Colonic mucosa (tissue), 4 donors: ENCODE measurements at regions not wholly inside any gene's neighbourhood (a gene's known extent, or its start where the extent isn't known, plus 50 kb on each side); places are given as distances from the start of the nearest gene placed in this dataset.

Experiments
- DNase-seq: peaks from one replicate; pipeline ENCODE4 v3.0.0-alpha.2; 2020
- H3K27ac ChIP-seq: fragments of 200-600 bp; one replicate; pipeline ENCODE4 v1.8.0; 2021
- H3K27me3 ChIP-seq: fragments of 200-600 bp; one replicate; pipeline ENCODE4 v1.8.0; 2021
- H3K36me3 ChIP-seq: fragments of 200-600 bp; one replicate; pipeline ENCODE4 v1.8.0; 2021
- H3K4me1 ChIP-seq: fragments of 200-600 bp; one replicate; pipeline ENCODE4 v1.8.0; 2021; ENCODE audit warnings: mild to moderate bottlenecking
- H3K4me3 ChIP-seq: fragments of 200-600 bp; one replicate; pipeline ENCODE4 v1.8.0; 2021
- H3K9ac ChIP-seq, 2 donors: one replicate each; pipeline ENCODE4 v1.7.0; 2013; ENCODE audit warnings: control low read depth in 2 of 2, low read depth in 2 of 2, low read length in 2 of 2
- H3K9me3 ChIP-seq: fragments of 200-600 bp; one replicate; pipeline ENCODE4 v1.8.0; 2021
- intact Hi-C: fragments of 100-400 bp; cut with DNase I; formaldehyde crosslinking; loops from one replicate; pipeline ENCODE4 v1.14.1; 2022
- TF ChIP-seq, protein P1 (sequence below): fragments of 200-600 bp; IDR thresholded peaks from one replicate; pipeline ENCODE4 v1.8.0; 2022; ENCODE audit warnings: antibody characterized with exemption, mild to moderate bottlenecking
- donor health status: healthy.
- donor health status: DM: no; HTN: no; CAD: no.
- donor health status: DM: no; HTN: no; CAD: no.

DNA sequence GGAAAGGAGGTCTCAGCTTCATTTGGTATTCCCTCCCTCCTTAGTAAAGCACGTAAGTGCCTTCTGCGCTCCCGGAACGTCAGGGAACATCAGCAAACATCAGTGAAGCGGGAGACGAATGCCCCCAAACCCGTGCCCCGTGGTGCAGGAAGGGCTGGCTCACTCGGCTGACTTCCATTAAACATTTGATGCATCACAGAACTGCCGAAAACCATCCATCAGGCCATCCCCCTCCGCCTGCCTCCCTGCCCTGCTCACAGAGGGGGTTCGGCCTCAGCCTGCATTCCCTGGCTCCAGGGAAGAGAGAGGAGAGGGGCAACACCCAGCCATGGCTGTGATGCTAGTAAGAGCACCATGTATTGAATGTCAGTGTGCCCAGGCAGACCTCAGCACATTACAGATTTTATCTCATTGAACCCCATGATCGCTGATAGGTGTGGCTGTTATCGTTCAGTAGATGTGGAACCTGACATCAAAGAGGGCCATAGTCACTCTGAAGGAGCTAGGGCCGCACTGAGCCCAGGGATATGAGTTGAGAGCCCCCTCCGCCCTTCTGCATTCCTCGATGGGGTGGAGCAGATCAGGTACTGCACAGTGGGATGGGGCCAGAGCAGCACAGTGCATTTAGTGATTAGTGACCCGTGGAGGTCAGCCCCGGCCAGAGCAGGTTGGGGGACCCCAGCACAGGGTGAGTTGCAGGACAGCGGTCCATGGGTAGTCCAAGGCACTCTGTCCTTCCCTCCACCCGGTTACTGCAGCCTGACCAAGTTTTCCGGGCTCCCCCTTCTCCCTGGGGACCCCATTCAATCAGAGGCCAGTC lies 146.4 kb downstream of the RPS24 start:
- no peaks in the 10 kb centered on the region for H3K27me3 ChIP-seq
- no peak for DNase-seq
- intact Hi-C loops, result no loop called here
- H3K9ac ChIP-seq, result no peak overlapping the region
- no peaks in the 10 kb centered on the region for H3K4me1 ChIP-seq
- no peak overlapping the region for H3K4me3 ChIP-seq
- no peaks in the 10 kb centered on the region for H3K36me3 ChIP-seq
- H3K27ac ChIP-seq, result no peak overlapping the region
- H3K9me3 ChIP-seq, result no peaks in the 10 kb centered on the region
- TF ChIP-seq, protein P1, sequence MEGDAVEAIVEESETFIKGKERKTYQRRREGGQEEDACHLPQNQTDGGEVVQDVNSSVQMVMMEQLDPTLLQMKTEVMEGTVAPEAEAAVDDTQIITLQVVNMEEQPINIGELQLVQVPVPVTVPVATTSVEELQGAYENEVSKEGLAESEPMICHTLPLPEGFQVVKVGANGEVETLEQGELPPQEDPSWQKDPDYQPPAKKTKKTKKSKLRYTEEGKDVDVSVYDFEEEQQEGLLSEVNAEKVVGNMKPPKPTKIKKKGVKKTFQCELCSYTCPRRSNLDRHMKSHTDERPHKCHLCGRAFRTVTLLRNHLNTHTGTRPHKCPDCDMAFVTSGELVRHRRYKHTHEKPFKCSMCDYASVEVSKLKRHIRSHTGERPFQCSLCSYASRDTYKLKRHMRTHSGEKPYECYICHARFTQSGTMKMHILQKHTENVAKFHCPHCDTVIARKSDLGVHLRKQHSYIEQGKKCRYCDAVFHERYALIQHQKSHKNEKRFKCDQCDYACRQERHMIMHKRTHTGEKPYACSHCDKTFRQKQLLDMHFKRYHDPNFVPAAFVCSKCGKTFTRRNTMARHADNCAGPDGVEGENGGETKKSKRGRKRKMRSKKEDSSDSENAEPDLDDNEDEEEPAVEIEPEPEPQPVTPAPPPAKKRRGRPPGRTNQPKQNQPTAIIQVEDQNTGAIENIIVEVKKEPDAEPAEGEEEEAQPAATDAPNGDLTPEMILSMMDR, result no peak

DNA sequence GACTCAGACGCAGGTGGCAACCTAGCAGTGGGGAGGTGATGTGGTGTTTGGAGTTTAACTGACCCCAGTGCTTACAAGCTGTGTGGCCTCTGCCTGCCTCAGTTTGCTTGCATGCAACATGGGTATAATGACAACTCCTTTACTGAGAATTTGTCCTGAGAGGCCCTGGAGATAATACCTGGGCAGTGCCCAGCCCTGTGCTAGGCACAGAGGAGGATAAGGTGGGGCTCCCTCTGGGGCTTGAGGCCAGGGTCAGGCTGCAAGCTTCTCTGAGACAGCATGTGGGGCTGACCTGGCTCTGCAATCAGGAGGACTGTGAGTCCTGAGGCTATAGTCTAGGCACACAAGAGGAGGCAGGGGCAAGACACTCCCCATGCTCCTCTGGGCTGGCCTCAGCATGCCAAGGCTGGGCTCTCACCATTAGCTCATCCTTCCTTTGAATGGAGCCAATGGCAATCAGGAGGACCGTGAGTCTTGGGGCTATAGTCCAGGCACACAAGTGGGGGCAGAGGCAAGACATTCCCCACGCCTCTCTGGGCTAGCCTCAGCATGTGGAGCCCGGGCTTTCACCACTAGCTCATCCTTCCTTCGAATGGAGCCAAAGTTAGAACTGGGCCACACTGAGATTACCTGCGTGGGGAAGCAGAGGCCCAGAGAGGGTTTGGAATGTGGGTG lies 147.9 kb downstream of the RPS24 start:
- DNase-seq, result no peak
- Histone ChIP-seq H3K4me3 (no peak overlapping the region), H3K9ac (no peak overlapping the region), H3K36me3 (no peaks in the 10 kb centered on the region), H3K4me1 (no peaks in the 10 kb centered on the region), H3K27ac (no peak overlapping the region), H3K27me3 (no peaks in the 10 kb centered on the region), H3K9me3 (no peaks in the 10 kb centered on the region)
- intact Hi-C loops, result no loop called here
- TF ChIP-seq, protein P1, result no peak

DNA sequence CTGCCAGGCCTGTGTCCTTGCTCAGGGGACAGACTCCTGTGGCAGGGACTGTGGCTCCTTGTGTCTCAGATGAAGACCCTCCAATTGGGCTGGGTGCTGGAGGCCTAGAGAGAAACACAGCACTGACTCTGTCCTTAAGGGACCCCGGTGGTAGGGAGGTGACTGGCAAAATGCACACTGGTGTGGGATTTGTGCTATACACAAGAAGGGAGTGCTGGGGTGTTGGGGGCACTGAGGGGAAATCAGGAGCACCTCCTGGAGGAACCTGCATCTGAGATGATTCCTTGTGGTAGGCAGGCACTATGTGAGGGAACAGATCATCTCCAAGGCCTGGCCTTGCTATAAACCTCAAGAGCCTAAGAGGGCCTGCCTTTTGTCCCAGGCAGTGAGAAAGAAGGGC lies 149.2 kb downstream of the RPS24 start:
- Histone ChIP-seq H3K27ac (no peak overlapping the region), H3K9ac (no peak overlapping the region), H3K4me3 (no peak overlapping the region), H3K27me3 (no peaks in the 10 kb centered on the region), H3K9me3 (no peaks in the 10 kb centered on the region), H3K4me1 (no peaks in the 10 kb centered on the region), H3K36me3 (no peaks in the 10 kb centered on the region)
- TF ChIP-seq, protein P1, result no peak
- intact Hi-C loops, result no loop called here
- DNase-seq, result no peak

DNA sequence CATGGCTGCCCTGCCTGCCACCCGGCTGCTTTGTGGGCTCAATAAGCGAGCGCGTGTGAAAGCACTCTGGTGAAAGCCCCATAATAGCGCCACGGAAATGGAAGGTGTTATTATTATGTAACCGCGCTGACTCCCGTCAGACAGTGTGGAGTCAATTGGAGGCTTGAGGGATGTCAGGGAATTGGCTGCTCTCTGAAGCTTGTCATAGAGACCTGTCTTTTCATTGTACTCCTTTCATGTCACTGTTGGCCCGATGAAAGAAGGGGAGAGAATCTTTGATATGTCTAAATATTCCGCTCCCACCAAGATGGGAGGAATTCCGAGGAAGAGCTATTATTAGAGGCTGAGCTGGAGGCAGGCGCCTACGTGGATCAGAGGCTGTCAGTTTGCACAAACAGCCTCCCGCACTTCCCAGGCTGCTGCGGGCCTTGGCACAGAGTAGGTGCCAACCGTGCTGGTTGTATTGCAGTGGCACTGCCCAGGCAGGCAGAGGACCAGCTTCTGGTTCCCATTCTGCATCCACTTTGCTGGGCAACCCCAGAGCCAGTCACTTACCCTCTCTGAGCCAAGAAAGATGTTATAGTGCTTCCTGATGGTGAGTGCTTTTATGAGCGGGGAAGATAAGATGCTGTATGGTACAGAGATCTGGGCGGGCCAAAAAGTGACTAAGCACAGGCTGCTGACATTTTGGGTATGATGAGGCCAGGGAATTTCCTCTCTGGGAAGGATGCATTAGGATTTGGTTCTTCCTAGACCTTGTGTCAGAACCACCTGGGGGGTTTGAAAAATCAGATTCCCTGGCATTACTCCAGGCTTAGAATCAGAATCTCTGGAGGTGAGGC lies 151.4 kb downstream of the RPS24 start:
- no peak overlapping the region for H3K4me3 ChIP-seq
- TF ChIP-seq, protein P1, result no peak
- H3K4me1 ChIP-seq, result no peaks in the 10 kb centered on the region
- DNase-seq, result no peak
- intact Hi-C loops, result no loop called here
- no peaks in the 10 kb centered on the region for H3K27me3 ChIP-seq
- H3K36me3 ChIP-seq, result no peaks in the 10 kb centered on the region
- H3K27ac ChIP-seq, result no peak overlapping the region
- H3K9ac ChIP-seq, result no peak overlapping the region
- H3K9me3 ChIP-seq, result no peaks in the 10 kb centered on the region

DNA sequence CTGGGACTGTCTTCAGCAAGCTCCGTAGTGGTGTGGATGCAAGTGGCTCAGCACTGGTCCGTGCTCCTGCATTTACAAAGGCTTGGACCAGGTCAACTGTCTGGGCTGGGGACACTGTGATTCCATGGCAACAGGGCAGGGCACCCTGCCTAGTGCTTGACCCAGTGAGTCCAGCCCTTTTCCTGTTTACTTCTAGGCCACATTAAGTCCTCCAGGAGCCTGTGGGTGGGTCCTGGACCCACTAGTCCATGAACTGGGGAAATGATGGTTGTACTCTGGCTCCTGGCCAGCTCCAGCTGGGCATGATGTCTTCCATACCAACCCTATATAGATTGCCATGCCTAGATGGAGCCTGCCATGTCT lies 152.0 kb downstream of the RPS24 start:
- H3K9me3 ChIP-seq, result no peaks in the 10 kb centered on the region
- intact Hi-C loops, result no loop called here
- no peak overlapping the region for H3K9ac ChIP-seq
- DNase-seq, result no peak
- no peak overlapping the region for H3K27ac ChIP-seq
- no peak overlapping the region for H3K4me3 ChIP-seq
- TF ChIP-seq, protein P1, result no peak
- H3K4me1 ChIP-seq, result no peaks in the 10 kb centered on the region
- H3K27me3 ChIP-seq, result no peaks in the 10 kb centered on the region
- H3K36me3 ChIP-seq, result no peaks in the 10 kb centered on the region
